ENCODE measurements at regions not wholly inside any gene's neighbourhood (a gene's known extent, or its start where the extent isn't known, plus 50 kb on each side); places are given as distances from the start of the nearest gene placed in this dataset.
"Not testable (repeated sequence)": the region's sequence is repeated elsewhere in the genome, so short reads cannot be mapped to it uniquely, and the experiment has no call there.

DNA sequence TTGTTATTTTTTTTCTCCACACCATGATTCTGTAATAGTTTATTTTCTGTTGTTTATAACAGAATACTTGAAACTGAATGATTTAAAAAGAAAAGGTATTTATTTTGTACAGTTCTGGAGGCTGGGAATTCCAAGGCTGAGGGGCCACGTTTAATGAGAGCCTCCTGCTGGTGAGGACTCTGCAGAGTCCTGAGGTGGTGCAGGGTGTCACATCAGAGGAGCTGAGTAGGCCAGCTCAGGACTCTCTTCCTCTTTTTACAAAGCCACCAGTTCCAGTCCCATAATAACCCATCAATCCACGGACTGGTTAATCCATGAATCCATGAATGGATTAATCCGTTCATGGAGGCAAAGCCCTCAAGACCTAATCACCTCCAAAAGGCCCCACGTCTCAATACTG is 71.6 kb downstream of the TFAP2A start:
- no peak for DNase-seq

DNA sequence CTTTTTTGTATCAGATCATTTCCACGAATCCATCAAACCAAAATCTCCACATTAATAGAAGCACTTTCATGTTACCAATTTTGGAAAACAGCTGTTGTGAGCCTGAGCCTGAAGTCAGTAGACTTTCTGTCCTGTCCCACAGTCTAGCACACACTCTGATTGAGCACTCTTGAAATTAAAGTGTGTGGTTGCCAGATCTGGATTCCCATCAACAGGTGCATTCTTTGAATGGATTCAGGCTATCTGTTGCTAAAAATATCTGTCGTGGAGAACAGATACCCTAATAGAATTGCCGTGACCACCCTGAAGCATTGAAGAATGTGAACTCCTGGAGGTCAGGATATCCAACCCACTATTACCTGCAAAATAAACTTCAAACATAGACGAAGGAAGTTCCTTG is 73.3 kb downstream of the TFAP2A start:
- DNase-seq: no peak

- DNase-seq: no peak
Observed at GRCh38 chr6:10338151-10338550, 76.7 kb downstream of the TFAP2A start.

DNA sequence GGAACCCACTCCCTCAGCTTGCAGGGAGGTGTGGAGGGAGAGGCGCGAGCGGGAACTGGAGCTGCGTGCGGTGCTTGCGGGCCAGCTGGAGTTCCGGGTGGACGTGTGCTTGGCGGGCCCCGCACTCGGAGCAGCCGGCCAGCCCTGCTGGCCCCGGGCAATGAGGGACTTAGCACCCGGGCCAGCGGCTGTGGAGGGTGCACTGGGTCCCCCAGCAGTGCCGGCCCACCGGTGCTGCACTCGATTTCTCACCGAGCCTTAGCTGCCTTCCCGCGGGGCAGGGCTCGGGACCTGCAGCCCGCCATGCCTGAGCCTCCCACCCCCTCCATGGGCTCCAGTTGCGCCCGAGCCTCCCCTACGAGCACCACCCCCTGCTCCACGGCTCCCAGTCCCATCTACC is 77.5 kb downstream of the TFAP2A start:
- not testable (repeated sequence) for DNase-seq

GRCh38 chr6:10332111-10332510 is 82.8 kb downstream of the TFAP2A start:
- DNase-seq: no peak

GRCh38 chr6:10331334-10331968 is 83.4 kb downstream of the TFAP2A start:
- DNase-seq: no peak

DNA sequence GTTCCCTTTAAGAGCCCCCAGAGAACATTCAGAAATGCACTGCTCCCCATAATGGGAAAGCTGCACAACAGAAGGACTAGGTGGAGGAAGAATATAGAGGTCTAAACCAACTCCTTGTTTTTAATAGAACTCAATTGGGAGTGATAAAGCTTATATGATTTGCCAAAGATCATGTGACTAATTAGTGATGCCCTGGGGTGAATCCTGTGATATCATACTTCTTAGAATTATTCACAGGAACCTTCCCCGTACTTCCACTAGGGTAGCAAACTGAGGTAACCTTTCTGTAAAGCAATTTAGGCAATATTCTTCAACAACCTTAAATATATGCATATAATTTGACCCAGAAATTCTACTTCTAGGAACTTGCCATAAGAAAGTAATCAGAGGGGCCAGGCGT is 84.4 kb downstream of the TFAP2A start:
- no peak for DNase-seq

- no peak for DNase-seq
Observed at GRCh38 chr6:10323018-10323417, 91.9 kb downstream of the TFAP2A start.

DNA sequence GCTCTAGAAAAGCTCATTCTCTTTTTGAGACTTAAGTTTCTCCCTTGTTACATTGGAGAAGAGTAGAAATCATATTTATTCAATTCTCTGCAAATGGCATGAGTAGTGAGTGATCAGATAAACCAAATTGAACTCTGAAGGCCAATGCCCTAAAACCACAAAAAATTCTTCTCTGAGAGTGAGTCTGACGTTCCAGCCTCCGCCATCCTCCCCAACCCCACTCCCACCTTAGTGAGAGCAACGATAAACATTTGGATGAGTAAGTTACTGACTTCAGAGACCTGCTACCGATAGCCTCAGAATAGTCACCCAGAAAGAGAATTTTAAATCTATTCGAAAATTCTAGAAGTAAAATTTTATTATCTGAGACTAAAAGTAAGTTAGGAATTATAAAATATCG is 94.6 kb downstream of the TFAP2A start:
- no peak for DNase-seq

DNA sequence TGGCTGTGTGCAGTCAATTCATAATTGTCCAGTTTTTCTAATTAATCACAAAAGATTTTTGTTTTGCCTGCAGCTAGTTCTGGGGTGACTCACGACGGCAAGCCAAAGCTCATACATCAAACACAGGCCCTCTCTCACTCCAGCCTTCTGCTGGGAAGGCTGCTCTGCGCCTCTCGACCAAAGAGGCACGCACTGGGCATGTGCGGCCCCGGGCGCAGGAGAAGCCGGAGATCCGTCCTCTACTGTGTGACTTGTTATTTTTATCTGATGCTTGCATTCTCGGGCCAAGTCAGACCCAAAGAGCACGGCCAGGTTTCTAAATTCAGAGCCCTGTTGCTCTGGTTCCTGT is 98.5 kb downstream of the TFAP2A start:
- DNase-seq: no peak

DNA sequence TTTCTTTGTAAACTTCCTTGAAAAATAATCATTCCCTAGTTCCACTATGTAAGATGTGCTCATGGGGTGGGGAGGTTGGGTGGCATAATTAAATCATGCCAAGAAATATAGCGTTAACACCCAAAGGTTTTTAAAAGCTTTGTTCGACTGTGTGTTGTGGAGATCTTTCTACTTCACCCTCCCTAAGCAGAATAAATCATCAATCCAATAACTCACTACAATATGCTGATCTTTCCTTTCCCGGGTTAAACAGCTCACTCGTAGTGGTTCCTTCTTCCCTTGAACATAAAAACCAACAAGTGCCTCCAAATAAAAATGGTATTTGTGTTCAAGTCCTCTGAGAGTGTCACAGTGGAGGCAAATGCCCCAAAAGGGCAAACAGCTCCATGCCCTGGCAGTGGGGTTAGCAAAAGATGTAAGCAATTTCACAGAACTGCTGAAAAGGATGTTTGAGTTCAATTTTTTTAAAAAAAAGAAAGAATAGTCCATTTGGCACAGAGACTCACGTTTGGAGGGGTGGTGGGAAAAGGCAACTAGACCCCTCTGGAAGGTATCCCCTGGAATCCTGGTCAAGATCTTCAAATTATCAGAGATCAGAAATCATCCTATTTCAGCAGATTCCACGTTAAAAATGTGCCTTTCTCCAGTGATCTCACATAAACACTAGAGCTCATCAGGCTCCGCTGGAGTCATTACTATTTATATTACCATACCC is 99.1 kb downstream of the TFAP2A start:
- no peak for DNase-seq

DNA sequence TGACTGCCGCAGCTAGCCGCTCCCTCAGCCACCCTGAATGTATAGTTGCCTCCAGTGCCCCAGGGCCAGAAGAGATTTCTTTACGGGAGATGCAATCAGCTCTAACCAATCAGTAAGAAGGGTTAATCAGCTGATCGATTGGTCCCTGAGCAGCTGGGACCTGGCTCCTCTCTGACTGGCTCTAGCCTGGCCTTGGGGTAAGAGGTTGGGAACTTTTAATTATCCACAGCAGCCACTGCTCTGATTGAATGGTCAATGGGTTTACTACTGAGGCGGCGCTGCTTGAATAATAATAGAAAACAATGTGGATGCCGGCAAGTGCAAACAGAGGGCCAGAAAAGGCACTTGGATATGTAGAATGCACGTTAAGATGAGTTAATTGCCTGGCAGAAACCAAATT is 99.8 kb downstream of the TFAP2A start:
- DNase-seq: no peak

DNA sequence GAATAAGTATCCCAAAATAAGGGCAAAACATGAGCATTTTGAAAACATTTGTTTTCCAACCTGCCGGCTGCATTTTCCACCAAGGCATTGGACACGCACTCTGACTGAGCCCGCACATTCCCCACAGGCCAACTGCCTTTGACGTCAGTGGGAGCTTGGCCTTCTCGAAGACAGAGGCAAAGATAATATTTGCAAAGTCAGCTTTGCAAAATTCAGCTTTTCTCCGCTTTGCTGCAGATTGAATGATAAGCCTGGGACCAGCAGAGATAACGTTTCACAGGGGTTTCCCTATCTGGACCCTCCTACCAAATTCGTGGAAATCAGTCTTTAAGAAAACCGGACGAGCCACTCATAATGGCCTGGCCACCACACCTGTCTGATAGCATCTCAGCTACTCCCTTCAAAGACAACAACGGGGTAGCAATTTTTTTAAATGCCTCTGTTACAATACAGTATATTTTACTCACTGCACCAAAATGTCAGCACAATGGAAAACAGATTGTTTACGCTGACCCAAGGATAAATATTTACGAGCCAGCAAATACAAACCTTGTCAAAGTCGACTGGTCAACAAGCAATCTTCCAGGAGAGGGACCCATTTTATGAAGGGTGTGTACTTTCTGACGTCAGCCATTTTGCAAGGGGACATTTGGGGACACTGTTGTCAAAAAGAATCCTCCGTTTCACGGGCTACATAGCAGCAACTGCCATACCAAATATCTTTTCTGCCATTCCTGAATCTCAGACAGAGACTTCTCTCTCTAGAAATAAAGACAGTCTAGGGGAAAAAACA is 100.5 kb downstream of the TFAP2A start:
- DNase-seq: no peak

DNA sequence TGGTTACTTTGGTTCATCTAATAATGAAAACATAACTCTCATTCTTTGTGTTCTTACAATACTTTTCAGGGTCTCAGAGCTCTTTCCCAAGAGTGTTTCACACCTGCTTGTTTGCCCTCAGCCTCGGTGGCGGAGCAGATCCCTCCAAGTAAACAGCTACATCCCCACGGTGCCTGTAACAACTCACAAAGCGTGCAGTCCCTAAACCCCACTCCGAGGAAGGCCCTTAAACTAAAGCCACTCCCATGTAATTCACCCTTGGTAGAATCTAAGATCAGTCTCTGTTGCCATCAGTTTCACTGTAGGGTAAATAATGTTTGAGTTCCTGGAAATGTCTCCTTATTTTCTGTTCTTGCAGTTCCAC is 101.1 kb downstream of the TFAP2A start:
- no peak for DNase-seq

GRCh38 chr6:10312445-10312844 is 102.4 kb downstream of the TFAP2A start:
- no peak for DNase-seq

DNA sequence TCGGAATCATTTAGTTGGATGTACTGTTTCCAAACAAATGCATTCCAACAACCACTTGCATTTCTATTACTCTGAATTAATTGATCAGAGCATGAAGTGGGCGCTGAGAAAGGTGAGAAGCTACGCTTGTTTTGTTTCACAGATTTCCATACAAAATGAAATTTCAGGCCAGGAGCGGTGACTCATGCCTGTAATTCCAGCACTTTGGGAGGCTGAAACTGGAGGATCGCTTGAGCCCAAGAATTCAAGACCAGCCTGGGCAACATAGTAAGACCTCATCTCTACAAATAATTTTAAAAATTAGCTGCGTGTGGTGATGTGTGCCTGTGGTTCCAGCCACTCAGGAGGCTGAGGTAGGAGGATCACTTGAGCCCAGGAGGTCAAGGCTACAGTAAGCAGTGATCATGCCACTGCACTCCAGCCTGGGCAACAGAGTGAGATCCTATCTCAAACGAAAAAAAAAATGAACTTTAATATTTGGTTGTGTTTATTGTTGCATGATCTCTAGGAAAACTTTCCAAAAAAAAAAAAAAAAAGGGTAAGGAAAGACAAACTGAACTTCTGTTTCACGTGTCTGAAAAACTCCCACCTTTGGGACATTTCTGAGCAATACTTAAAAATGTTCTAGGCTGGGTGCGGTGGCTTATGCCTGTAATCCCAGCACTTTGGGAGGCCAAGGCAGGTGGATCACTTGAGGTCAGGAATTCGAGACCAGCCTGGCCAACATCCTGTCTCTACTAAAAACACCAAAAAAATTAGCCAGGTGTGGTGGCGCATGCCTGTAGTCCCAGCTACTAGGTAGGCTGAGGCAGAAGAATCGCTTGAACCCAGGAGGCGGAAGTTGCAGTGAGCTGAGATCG is 103.1 kb downstream of the TFAP2A start:
- DNase-seq: not testable (repeated sequence)

DNA sequence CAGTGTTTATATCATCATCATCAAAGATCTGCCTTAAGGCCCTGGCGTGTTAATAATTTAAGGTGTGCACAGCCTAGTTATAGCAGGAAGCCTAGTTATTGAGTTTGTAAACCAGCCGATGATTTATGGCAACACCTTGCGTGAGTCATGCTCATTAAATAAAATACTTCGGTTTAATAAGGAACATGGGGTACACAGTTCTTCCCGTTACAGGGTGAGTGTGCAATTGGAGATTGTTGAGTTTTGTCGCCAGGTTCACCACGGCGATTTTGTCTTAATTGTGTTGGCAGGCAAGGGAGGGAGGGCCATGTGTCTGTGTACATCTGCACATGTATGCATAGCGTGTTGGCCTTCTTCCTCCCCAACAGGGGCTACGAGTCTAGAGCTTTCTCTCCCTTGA is 104.0 kb downstream of the TFAP2A start:
- no peak for DNase-seq

DNA sequence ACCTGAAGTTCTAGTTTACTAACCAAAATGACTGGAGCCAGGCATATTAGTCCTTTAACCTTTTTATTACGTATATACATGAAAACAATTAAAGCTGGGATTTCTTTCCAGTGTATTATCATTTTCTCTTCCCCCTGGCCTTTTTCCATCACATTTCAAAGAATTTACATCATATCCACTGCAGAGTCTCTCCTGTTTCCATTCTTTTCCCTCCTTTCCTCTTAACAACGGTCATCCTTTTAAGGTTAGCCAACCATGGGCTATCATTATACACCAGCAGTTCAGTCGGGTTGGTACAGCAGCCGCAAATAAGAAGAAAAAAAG is 104.6 kb downstream of the TFAP2A start:
- DNase-seq: no peak

- no peak for DNase-seq
Observed at GRCh38 chr6:10309457-10310329, 105.2 kb downstream of the TFAP2A start.

DNA sequence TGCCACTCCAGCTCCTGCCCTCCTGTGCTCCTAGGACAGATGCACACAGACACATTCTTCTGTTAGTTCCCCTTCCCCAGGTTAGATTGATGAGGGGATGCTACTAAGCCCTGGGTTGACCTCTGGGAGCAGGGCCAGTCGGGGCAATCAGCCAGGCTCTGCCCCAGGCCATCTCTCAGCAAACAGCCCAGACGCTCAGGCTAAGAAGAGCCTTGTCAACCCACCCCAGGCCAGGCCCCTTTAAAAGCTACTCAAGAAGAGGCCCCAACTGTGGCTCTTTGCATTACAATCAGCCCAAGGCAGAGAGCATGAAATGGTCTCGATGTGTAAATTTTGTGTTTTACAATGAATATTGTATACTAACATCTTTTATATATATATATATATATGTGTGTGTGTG is 107.4 kb downstream of the TFAP2A start:
- no peak for DNase-seq

GRCh38 chr6:10307028-10307427 is 107.8 kb downstream of the TFAP2A start:
- no peak for DNase-seq

DNA sequence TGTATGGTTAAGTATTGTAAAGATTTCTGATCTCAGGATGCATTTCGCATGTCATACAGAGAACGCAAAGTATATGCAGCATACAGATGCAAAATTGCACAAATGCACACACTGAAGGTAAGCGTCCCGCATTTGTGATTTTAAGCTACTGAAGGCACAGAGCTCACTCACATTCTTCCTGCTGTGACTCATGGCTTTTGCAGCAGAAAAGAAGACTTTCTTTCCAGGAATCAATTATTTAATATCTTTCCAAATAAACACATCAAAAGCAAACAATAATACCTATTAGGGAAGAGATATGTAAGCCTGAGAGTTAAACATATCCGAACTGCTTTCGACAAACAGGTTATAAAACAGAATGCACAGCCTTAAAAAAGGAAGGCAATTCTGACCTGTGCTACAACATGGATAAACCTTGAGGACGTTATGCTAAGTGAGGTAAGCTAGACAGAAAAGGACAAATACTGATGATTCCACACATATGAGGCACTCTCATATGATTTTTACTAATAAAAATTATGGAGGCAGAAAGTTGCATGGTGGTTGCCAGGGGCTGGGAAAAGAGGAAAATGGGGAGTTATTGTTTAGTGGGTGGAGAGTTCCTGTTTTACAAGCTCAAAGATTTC is 109.0 kb downstream of the TFAP2A start:
- DNase-seq: no peak

All from NK-92 treated with Interleukin-12 subunit alpha and Interleukin-12 subunit beta, amount 100 ng/mL, for 24 hours (cell line).